H1 (cell line): ENCODE measurements at regions not wholly inside any gene's neighbourhood (a gene's known extent, or its start where the extent isn't known, plus 50 kb on each side); places are given as distances from the start of the nearest gene placed in this dataset.

Source experiments
- ATF3 ChIP-seq: IDR thresholded peaks from 2 replicates; pipeline ENCODE4 v1.6.1; 2011; ENCODE audit warnings: low read depth, mild to moderate bottlenecking, low read length; ENCODE audit not compliant: insufficient read depth
- BCL11A ChIP-seq, 2 experiments: IDR thresholded peaks; one replicate each; pipeline ENCODE4 v1.6.1; 2011; ENCODE audit warnings: low read depth in 2 of 2, low read length in 2 of 2, mild to moderate bottlenecking in 2 of 2
- BRCA1 ChIP-seq: IDR thresholded peaks from 2 replicates; pipeline ENCODE4 v1.6.1; 2012; ENCODE audit warnings: low read depth, low read length, improper control_type of control experiment

- no peak for TF ChIP-seq BCL11A (IDR thresholded peaks at IDR 0.05; ENCODE audit: low read depth in 2 of 2, low read length in 2 of 2)
- TF ChIP-seq BRCA1, result no peak
- TF ChIP-seq ATF3, result no peak
Measured at GRCh38 chr3:83434880-83435587, 1523.8 kb upstream of the CADM2 start (continued).
